K562 (cell line): ENCODE measurements at regions not wholly inside any gene's neighbourhood (a gene's known extent, or its start where the extent isn't known, plus 50 kb on each side); places are given as distances from the start of the nearest gene placed in this dataset.

Experiments
- ATAC-seq: fragments of 200-7000 bp; cut with Tn5 transposase; 3 replicates; pipeline ENCODE4 v1.9.1; 2020; ENCODE audit warnings: moderate library complexity
- BruUV-seq: library from RNA; stranded (reverse); fragments of 400-500 nt; replicated peaks from 2 replicates; lab custom pipeline; 2021; lab: Mats Ljungman, UMichigan
- CTCF ChIA-PET: fragments of 300-600 bp; formaldehyde crosslinking; extraction: SDS; loops from one replicate; lab custom pipeline; 2021; ENCODE audit warnings: low intra/inter-chr PET ratio; lab: Yijun Ruan, JAX
- POLR2A ChIA-PET: fragments of 300-600, 350-650 bp; sonication (Branson Sonifier 250); formaldehyde crosslinking; extraction: SDS; loops from one replicate; lab custom pipeline; 2021; ENCODE audit warnings: antibody characterized with exemption, inconsistent platforms; lab: Yijun Ruan, JAX
- DNase-seq, 4 experiments: peaks; one replicate each; pipeline versions ENCODE4 v3.0.0 to v3.0.0-alpha.2; 2011 to 2018; ENCODE audit warnings: low spot score in 3 of 4, mixed read lengths in 3 of 4; ENCODE audit errors: extremely low read depth in 1 of 4
- FAIRE-seq: peaks from 2 replicates; lab custom pipeline; 2011; peaks lifted over from hg19 to GRCh38; lab: Jason Lieb, UNC
- H2AFZ ChIP-seq: 2 replicates; pipeline ENCODE4 v1.6.0; 2011; ENCODE audit warnings: low read depth, low read length, control low read depth, inconsistent platforms
- H3K27ac ChIP-seq: fragments of 200-600 bp; 3 replicates; pipeline ENCODE4 v1.8.0; 2011; ENCODE audit warnings: low read depth, mild to moderate bottlenecking, control low read depth, inconsistent platforms, low read length, moderate library complexity, mixed read lengths; ENCODE audit errors: extremely low read depth
- H3K27me3 ChIP-seq, 2 experiments: fragments of 300-600 bp in 1 of 2; 2 replicates in 1 of 2; 3 replicates in 1 of 2; pipeline versions ENCODE4 v1.6.0 to v1.8.0; 2011; ENCODE audit warnings: inconsistent platforms in 2 of 2, low read length in 2 of 2, mild to moderate bottlenecking in 1 of 2, mixed read lengths in 1 of 2, moderate library complexity in 1 of 2; ENCODE audit not compliant: control insufficient read depth in 2 of 2, insufficient read depth in 2 of 2
- H3K36me3 ChIP-seq: fragments of 300-600 bp; 3 replicates; pipeline ENCODE4 v1.8.0; 2011; ENCODE audit warnings: mild to moderate bottlenecking, low read length, inconsistent platforms; ENCODE audit not compliant: control insufficient read depth, insufficient read depth
- H3K4me1 ChIP-seq, 2 experiments: fragments of 200-600 bp in 1 of 2; replicated peaks in 1 of 2; 2 replicates in 1 of 2; 3 replicates in 1 of 2; pipeline versions ENCODE4 v1.5.1 to v1.8.0; 2011; ENCODE audit warnings: inconsistent platforms in 2 of 2, low read length in 2 of 2, mild to moderate bottlenecking in 1 of 2, mixed read lengths in 1 of 2, moderate library complexity in 1 of 2; ENCODE audit not compliant: control insufficient read depth in 2 of 2, insufficient read depth in 2 of 2
- H3K4me2 ChIP-seq: 2 replicates; pipeline ENCODE4 v1.6.1; 2011; ENCODE audit warnings: low read length, control low read depth, inconsistent platforms, mixed read lengths; ENCODE audit not compliant: insufficient read depth
- H3K4me3 ChIP-seq: fragments of 200-600 bp; sonication (generic), shearing (Covaris generic); 2 replicates; pipeline ENCODE4 v1.5.1; 2016; ENCODE audit warnings: control low read depth, inconsistent platforms
- H3K79me2 ChIP-seq: fragments of 200-600 bp; 3 replicates; pipeline ENCODE4 v1.8.0; 2011; ENCODE audit warnings: low read length, inconsistent platforms; ENCODE audit not compliant: control insufficient read depth, insufficient read depth
- H3K9ac ChIP-seq, 2 experiments: 2 replicates each; pipeline versions ENCODE4 v1.6.0 to v1.6.1; 2011; ENCODE audit warnings: low read depth in 2 of 2, low read length in 2 of 2, control low read depth in 1 of 2, inconsistent platforms in 1 of 2, mild to moderate bottlenecking in 1 of 2, mixed read lengths in 1 of 2; ENCODE audit not compliant: insufficient read depth in 1 of 2
- H3K9me1 ChIP-seq: one replicate; pipeline ENCODE4 v1.6.0; 2011; ENCODE audit warnings: inconsistent platforms, mild to moderate bottlenecking, low read length, moderate library complexity; ENCODE audit not compliant: control insufficient read depth, insufficient read depth
- H3K9me3 ChIP-seq: replicated peaks from 2 replicates; pipeline ENCODE4 v1.5.1; 2011; ENCODE audit warnings: low read depth, low read length, inconsistent platforms; ENCODE audit not compliant: control insufficient read depth, insufficient read depth
- H4K20me1 ChIP-seq: replicated peaks from 2 replicates; pipeline ENCODE4 v1.6.1; 2011; ENCODE audit warnings: low read length, inconsistent platforms, mixed read lengths; ENCODE audit not compliant: control insufficient read depth, insufficient read depth
- ARID1B ChIP-seq: fragments of 450-650 bp; IDR thresholded peaks from 2 replicates; pipeline ENCODE4 v1.6.1; 2016; ENCODE audit warnings: antibody characterized with exemption, mild to moderate bottlenecking, inconsistent platforms
- BCLAF1 ChIP-seq, 2 experiments: fragments of 450-650 bp in 1 of 2; IDR thresholded peaks; 2 replicates each; pipeline ENCODE4 v1.6.1; 2011 to 2017; ENCODE audit warnings: low read depth in 2 of 2, antibody characterized with exemption in 1 of 2, borderline replicate concordance in 1 of 2, low read length in 1 of 2, mild to moderate bottlenecking in 1 of 2, mixed read lengths in 1 of 2; ENCODE audit not compliant: control insufficient read depth in 1 of 2
- DACH1 ChIP-seq: fragments of 450-650 bp; IDR thresholded peaks from 2 replicates; pipeline ENCODE4 v1.6.1; 2018; ENCODE audit not compliant: partially characterized antibody
- DMBX1 ChIP-seq: fragments of 250-450 bp; sonication (Bioruptor Pico); IDR thresholded peaks from 2 replicates; pipeline ENCODE4 v1.8.0; 2022; ENCODE audit warnings: inconsistent platforms, mild to moderate bottlenecking, moderate library complexity, borderline replicate concordance
- HNRNPH1 ChIP-seq: fragments of 200-400 bp; formaldehyde crosslinking; optimal IDR thresholded peaks from 2 replicates; pipeline ENCODE3; 2017; ENCODE audit warnings: low read depth, mild to moderate bottlenecking, low read length, moderate library complexity
- SIN3A ChIP-seq, 2 experiments: fragments of 150-350 bp in 1 of 2; IDR thresholded peaks; 2 replicates each; pipeline ENCODE4 v1.6.1; 2011 to 2016; ENCODE audit warnings: borderline replicate concordance in 2 of 2, low read depth in 2 of 2, low read length in 2 of 2, mild to moderate bottlenecking in 2 of 2, moderate library complexity in 2 of 2; ENCODE audit not compliant: control insufficient read depth in 1 of 2
- ZNF311 ChIP-seq: fragments of 250-450 bp; sonication (Bioruptor Pico); IDR thresholded peaks from 2 replicates; pipeline ENCODE4 v1.4.0; 2020; ENCODE audit warnings: mild to moderate bottlenecking, moderate library complexity
- ZNF436 ChIP-seq: fragments of 250-450, 450-650 bp; sonication (Bioruptor Pico); formaldehyde crosslinking; IDR thresholded peaks from 2 replicates; pipeline ENCODE4 v1.7.0; 2020; ENCODE audit warnings: mild to moderate bottlenecking
- in situ Hi-C: fragments of 300-500 bp; cut with MboI; formaldehyde crosslinking; loops from 4 replicates; pipeline ENCODE4 v1.15.0; 2018; ENCODE audit warnings: inconsistent platforms, mixed read lengths
- intact Hi-C: fragments of 100-400 bp; cut with micrococcal nuclease; formaldehyde crosslinking; loops from 2 replicates; pipeline ENCODE4 v1.14.2; 2022
- TF ChIP-seq, protein P1 (sequence below): fragments of 450-650 bp; IDR thresholded peaks from 2 replicates; pipeline ENCODE4 v1.6.1; 2014; ENCODE audit warnings: low read depth, mild to moderate bottlenecking, moderate library complexity, borderline replicate concordance

- in situ Hi-C loops: no loop called here
- no TSS peak for BruUV-seq
- DNase-seq (no peak), ATAC-seq (no peak), FAIRE-seq (no peak)
- Histone ChIP-seq H3K4me3 (no peak overlapping the region), H3K27me3 (no peaks in the 10 kb centered on the region), H3K9me3 (peaks cover 2% of the 10 kb centered on the region; the same call in 1 of the 2 replicates), H3K4me2 (no peak overlapping the region), H3K36me3 (no peaks in the 10 kb centered on the region), H3K79me2 (no peaks in the 10 kb centered on the region), H2AFZ (no peak overlapping the region), H3K4me1 (no peaks in the 10 kb centered on the region), H3K27ac (no peak overlapping the region), H4K20me1 (no peaks in the 10 kb centered on the region), H3K9me1 (no peaks in the 10 kb centered on the region), H3K9ac (no peak overlapping the region)
- intact Hi-C loops: no loop called here
- TF ChIP-seq DACH1 (no peak), DMBX1 (CRISPR knock-in tag) (no peak), BCLAF1 (IDR thresholded peaks at IDR 0.05; ENCODE audit: borderline replicate concordance in 1 of 2, control insufficient read depth in 1 of 2, low read depth in 2 of 2, low read length in 1 of 2) (no peak), ZNF311 (CRISPR knock-in tag) (no peak), ZNF436 (no peak), ARID1B (no peak), SIN3A (IDR thresholded peaks at IDR 0.05; ENCODE audit: borderline replicate concordance in 2 of 2, control insufficient read depth in 1 of 2, low read depth in 2 of 2, low read length in 2 of 2) (no peak), HNRNPH1 (no peak)
- TF ChIP-seq, protein P1, sequence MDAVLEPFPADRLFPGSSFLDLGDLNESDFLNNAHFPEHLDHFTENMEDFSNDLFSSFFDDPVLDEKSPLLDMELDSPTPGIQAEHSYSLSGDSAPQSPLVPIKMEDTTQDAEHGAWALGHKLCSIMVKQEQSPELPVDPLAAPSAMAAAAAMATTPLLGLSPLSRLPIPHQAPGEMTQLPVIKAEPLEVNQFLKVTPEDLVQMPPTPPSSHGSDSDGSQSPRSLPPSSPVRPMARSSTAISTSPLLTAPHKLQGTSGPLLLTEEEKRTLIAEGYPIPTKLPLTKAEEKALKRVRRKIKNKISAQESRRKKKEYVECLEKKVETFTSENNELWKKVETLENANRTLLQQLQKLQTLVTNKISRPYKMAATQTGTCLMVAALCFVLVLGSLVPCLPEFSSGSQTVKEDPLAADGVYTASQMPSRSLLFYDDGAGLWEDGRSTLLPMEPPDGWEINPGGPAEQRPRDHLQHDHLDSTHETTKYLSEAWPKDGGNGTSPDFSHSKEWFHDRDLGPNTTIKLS: no peak
- ChIA-PET POLR2A (no interaction called here), CTCF (no interaction called here)
Observed at GRCh38 chr6:101090281-101090680, 209.2 kb upstream of the ASCC3 start.
